ENCODE measurements at regions not wholly inside any gene's neighbourhood (a gene's known extent, or its start where the extent isn't known, plus 50 kb on each side); places are given as distances from the start of the nearest gene placed in this dataset.

GRCh38 chr4:75370576-75370975 lies 143.6 kb downstream of the RCHY1 start:
- no peak overlapping the region for H3K27ac ChIP-seq (ENCODE audit: insufficient read length, low read depth, low read length)
- no peak overlapping the region for H3K14ac ChIP-seq (ENCODE audit: insufficient read depth, low read length)
- H3K9me3 ChIP-seq (ENCODE audit: control insufficient read depth, low read depth, low read length) = no peaks in the 10 kb centered on the region
- no peak overlapping the region for H4K91ac ChIP-seq (ENCODE audit: insufficient read length, low read depth, low read length)
- no peak overlapping the region for H2BK20ac ChIP-seq (ENCODE audit: low read depth, low read length, poor library complexity, severe bottlenecking)
- H3K79me1 ChIP-seq (ENCODE audit: insufficient read depth, low read depth, low read length, poor library complexity, severe bottlenecking) = no peaks in the 10 kb centered on the region
- no peaks in the 10 kb centered on the region for H3K4me1 ChIP-seq (ENCODE audit: insufficient read depth, low read length)
- no peak overlapping the region for H3K4ac ChIP-seq (ENCODE audit: low read depth, low read length)
- H2AK5ac ChIP-seq (ENCODE audit: insufficient read length, low read length) = no peak overlapping the region
- H3K27me3 ChIP-seq (ENCODE audit: insufficient read depth, low read length) = no peaks in the 10 kb centered on the region
- no peak overlapping the region for H3K23ac ChIP-seq (ENCODE audit: insufficient read length, low read depth, low read length)
- H4K5ac ChIP-seq (ENCODE audit: insufficient read length, low read depth, low read length) = no peak overlapping the region
- H3T11ph ChIP-seq (ENCODE audit: low read length) = no peak overlapping the region
- no peak overlapping the region for H2BK120ac ChIP-seq (ENCODE audit: low read depth, low read length, poor library complexity, severe bottlenecking)
- no peaks in the 10 kb centered on the region for H4K20me1 ChIP-seq (ENCODE audit: control insufficient read depth, insufficient read depth, insufficient read length)
- no peak for DNase-seq
- no peaks in the 10 kb centered on the region for H3K27me3 Mint-ChIP-seq (ENCODE audit: low read depth)
- no peaks in the 10 kb centered on the region for H3K23me2 ChIP-seq (ENCODE audit: insufficient read length, low read depth, low read length, poor library complexity, severe bottlenecking)
- H3K56ac ChIP-seq (ENCODE audit: insufficient read length, low read depth, low read length) = no peak overlapping the region
- H2BK12ac ChIP-seq (ENCODE audit: insufficient read length, low read depth, low read length) = no peak overlapping the region
- no peaks in the 10 kb centered on the region for H3K4me1 Mint-ChIP-seq
- TF ChIP-seq CTCF (conservative IDR thresholded peaks at IDR 0.05) = no peak
- H2BK5ac ChIP-seq (ENCODE audit: insufficient read length, low read length) = no peak overlapping the region
- no peak overlapping the region for H3K4me3 Mint-ChIP-seq
- no peak overlapping the region for H2BK15ac ChIP-seq (ENCODE audit: low read depth, low read length)
- no peak overlapping the region for H3K9ac ChIP-seq (ENCODE audit: extremely low read depth, insufficient read length, low read length)
- H4K8ac ChIP-seq (replicated peaks; ENCODE audit: insufficient read length, low read depth, low read length) = no peak overlapping the region
- no peak overlapping the region for H3K18ac ChIP-seq (ENCODE audit: insufficient read length, low read depth, low read length)
- H3K27ac Mint-ChIP-seq = no peak overlapping the region
- no CpG with 5 or more reads among the region's 3 CpGs for WGBS (ENCODE audit: extremely low coverage, insufficient read length, low lambda C conversion rate)
- no peak overlapping the region for H3K4me2 ChIP-seq (ENCODE audit: insufficient read depth, insufficient read length, low read length)
- H3K9me3 Mint-ChIP-seq = no peaks in the 10 kb centered on the region
- no peaks in the 10 kb centered on the region for H3K36me3 Mint-ChIP-seq (ENCODE audit: insufficient read depth in 1 of 3, low read depth in 3 of 3)
- no peak overlapping the region for H2AFZ ChIP-seq (ENCODE audit: low read length)
- no peaks in the 10 kb centered on the region for H3K79me2 ChIP-seq (ENCODE audit: insufficient read depth, low read length)

Data from H9 (cell line).